Mesodermal cell (in vitro differentiated cells): ENCODE measurements at regions not wholly inside any gene's neighbourhood (a gene's known extent, or its start where the extent isn't known, plus 50 kb on each side); places are given as distances from the start of the nearest gene placed in this dataset.

Experiments
- H3K27ac ChIP-seq: 2 replicates; pipeline ENCODE4 v1.7.0; 2013; ENCODE audit warnings: mild to moderate bottlenecking, low read depth, low read length, moderate library complexity; ENCODE audit not compliant: severe bottlenecking
- H3K36me3 ChIP-seq: 2 replicates; pipeline ENCODE4 v1.7.1; 2013; ENCODE audit warnings: mild to moderate bottlenecking, low read length, moderate library complexity; ENCODE audit not compliant: control insufficient read depth, insufficient read depth
- H3K4me1 ChIP-seq: one replicate; pipeline ENCODE4 v1.7.1; 2013; ENCODE audit warnings: mild to moderate bottlenecking, low read length; ENCODE audit not compliant: insufficient read depth, control insufficient read depth, poor library complexity, severe bottlenecking
- H3K4me3 ChIP-seq: 2 replicates; pipeline ENCODE4 v1.7.0; 2013; ENCODE audit warnings: low read length, control low read depth, mild to moderate bottlenecking; ENCODE audit not compliant: insufficient read depth, poor library complexity, severe bottlenecking; ENCODE audit errors: extremely low read depth
- H3K9me3 ChIP-seq: 2 replicates; pipeline ENCODE4 v1.7.1; 2013; ENCODE audit warnings: mild to moderate bottlenecking, low read length, moderate library complexity; ENCODE audit not compliant: control insufficient read depth
- WGBS, 2 experiments: methylation state at CpG; one replicate each; pipeline ENCODE4 v1.1.5; 2013; ENCODE audit warnings: missing lambda C conversion rate in 2 of 2; ENCODE audit not compliant: insufficient coverage in 2 of 2; 5-methylcytosine and 5-hydroxymethylcytosine counted together

DNA sequence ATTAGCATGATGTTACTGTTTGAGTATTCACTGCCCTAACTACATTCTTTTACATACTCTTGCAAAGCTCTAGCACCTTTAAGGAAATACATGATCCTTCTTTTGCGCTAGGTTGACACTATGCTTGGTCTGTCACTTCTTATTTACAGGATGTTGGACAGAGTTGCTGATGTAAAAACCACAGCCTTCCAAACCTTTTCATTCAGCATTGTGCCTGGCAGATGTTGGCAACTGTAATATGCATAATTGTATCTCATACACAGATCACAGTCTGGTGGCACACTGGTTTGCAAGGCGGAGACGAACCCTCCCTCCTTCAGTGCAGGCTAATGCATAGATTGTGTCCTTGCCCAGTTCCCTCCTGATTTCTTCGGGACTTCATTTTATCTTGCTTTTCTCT, 224.1 kb downstream of the SNX19 start:
- Histone ChIP-seq H3K36me3 (no peaks in the 10 kb centered on the region), H3K4me1 (no peaks in the 10 kb centered on the region), H3K9me3 (no peaks in the 10 kb centered on the region), H3K27ac (no peak overlapping the region), H3K4me3 (no peak overlapping the region)
- 90 to 97% methylated on average over 3 of the region's 4 CpGs for WGBS, 2 experiments

GRCh38 chr11:130693543-130693942, 222.7 kb downstream of the SNX19 start:
- H3K36me3 ChIP-seq, result no peaks in the 10 kb centered on the region
- 81 to 85% methylated on average over 3 to 5 of the region's 5 CpGs for WGBS, 2 experiments
- no peak overlapping the region for H3K27ac ChIP-seq
- H3K4me3 ChIP-seq, result no peak overlapping the region
- no peaks in the 10 kb centered on the region for H3K9me3 ChIP-seq
- H3K4me1 ChIP-seq, result no peaks in the 10 kb centered on the region

GRCh38 chr11:130694488-130695045, 221.7 kb downstream of the SNX19 start:
- no peaks in the 10 kb centered on the region for H3K9me3 ChIP-seq
- 80 to 84% methylated on average over 5 of the region's 5 CpGs for WGBS, 2 experiments
- no peak overlapping the region for H3K27ac ChIP-seq
- no peak overlapping the region for H3K4me3 ChIP-seq
- H3K36me3 ChIP-seq, result no peaks in the 10 kb centered on the region
- no peaks in the 10 kb centered on the region for H3K4me1 ChIP-seq

DNA sequence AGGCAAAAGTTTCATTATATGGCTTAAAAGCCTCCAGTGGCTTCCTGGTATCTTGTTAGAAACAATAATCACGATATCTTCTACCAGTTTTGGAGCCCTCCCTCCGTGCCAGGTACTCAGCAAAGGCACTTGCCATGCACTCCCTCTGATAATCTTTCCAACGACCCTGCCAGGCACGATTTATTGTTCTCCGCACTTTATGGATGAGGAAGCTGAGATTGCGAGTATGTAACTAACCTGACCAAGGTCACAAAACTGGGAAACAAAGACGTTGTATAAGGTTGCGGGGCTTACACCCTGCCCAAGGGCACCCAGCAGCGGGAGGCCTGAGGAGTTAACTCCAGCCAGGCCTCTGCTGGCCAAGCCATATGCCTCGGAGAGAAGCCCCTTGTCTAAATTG, 218.1 kb downstream of the SNX19 start:
- Histone ChIP-seq H3K27ac (no peak overlapping the region), H3K36me3 (no peaks in the 10 kb centered on the region), H3K4me3 (no peak overlapping the region), H3K9me3 (no peaks in the 10 kb centered on the region), H3K4me1 (no peaks in the 10 kb centered on the region)
- 90 to 93% methylated on average over 10 of the region's 10 CpGs for WGBS, 2 experiments

- H3K4me3 ChIP-seq, result no peak overlapping the region
- no peaks in the 10 kb centered on the region for H3K4me1 ChIP-seq
- H3K36me3 ChIP-seq, result no peaks in the 10 kb centered on the region
- WGBS, 2 experiments, result 83 to 98% methylated on average over 5 to 6 of the region's 7 CpGs
- H3K9me3 ChIP-seq, result no peaks in the 10 kb centered on the region
- H3K27ac ChIP-seq, result no peak overlapping the region
These were observed 216.7 kb downstream of the SNX19 start for GRCh38 chr11:130699561-130699960.

DNA sequence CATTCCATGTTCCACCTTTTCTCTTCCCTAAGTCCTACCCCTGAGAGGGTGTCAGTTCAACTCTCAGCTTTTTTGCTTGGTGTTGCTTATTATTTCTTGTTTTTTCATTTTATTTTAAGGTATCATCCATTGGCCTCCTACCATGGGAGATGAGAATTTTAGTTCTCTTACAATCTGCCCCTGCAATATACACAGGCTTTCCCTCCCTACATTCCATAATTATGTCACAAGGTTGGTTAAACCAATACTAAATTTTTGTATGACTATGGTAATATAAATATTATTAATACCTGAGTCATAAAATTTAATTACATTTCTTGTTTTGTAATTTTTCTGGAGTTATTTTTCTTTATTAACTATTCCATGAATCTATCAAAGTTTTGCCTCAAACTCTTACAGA, 216.2 kb downstream of the SNX19 start:
- Histone ChIP-seq H3K4me1 (no peaks in the 10 kb centered on the region), H3K9me3 (no peaks in the 10 kb centered on the region)

DNA sequence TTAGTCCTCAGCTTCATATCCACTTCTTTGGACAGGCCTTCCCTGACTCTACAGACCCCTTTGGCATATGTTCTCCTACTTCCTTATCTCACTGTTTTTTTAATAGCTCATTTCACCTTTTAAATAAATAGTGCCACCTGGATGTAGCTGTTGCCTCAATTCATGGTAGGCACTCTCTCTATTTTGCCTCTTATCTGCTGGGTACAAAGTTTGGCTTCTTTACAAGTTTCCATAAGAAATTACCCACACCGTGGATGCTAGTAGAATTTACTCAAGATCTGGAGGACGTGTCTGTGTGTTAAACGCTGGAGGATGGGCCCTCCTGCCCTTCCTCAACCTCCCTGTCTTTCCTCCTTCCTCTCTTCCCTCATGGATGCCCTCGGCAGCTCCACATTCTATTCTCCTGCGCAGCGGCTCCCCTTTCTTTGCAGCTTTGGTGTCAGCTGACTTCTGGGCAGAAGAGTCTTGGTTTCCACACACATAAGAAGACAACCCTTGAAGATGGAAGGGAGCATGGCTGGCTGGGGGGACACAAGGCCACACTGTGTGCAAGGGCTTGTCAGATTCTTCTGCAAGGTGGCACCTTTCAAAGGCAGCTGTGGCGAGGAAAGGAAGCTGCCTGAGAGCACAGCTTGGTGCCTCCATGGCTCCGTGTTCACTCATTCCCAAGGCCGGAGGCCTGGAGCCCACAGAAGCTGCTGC, 212.6 kb downstream of the SNX19 start:
- Histone ChIP-seq H3K4me1 (no peaks in the 10 kb centered on the region), H3K9me3 (peaks cover 3% of the 10 kb centered on the region), H3K27ac (no peak overlapping the region), H3K36me3 (no peaks in the 10 kb centered on the region), H3K4me3 (no peak overlapping the region)
- 91 to 93% methylated on average over 6 to 9 of the region's 9 CpGs for WGBS, 2 experiments

More for the DNA sequence above, 216.2 kb downstream of the SNX19 start:
- Histone ChIP-seq H3K27ac (no peak overlapping the region), H3K36me3 (no peaks in the 10 kb centered on the region), H3K4me3 (no peak overlapping the region)

- H3K4me3 ChIP-seq, result no peak overlapping the region
- whole genome bisulfite sequencing, 2 experiments, result 84 to 88% methylated on average over 5 of the region's 5 CpGs
- H3K27ac ChIP-seq, result no peak overlapping the region
- peaks cover 3% of the 10 kb centered on the region for H3K9me3 ChIP-seq
- H3K36me3 ChIP-seq, result no peaks in the 10 kb centered on the region
- H3K4me1 ChIP-seq, result no peaks in the 10 kb centered on the region
These were observed 210.4 kb downstream of the SNX19 start for GRCh38 chr11:130705670-130706421.

DNA sequence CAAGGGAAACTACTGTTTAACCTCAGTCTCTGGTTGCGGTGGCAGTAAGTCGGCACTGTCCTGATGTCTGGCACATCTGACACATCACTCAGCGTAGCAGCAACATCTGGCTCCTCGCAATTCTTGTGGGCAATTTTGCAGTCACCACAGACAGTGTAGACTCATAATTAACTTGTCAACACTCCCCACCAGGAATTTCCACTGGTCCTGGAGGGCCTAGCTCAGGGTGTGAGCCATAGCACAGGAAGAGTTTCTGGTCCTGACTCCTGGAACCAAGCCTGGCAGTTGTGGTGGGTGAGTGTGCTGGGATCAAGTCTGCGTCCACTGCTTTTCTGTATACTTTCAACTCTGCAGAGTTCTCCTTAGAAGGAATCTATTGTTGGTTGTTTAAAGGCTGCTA, 209.7 kb downstream of the SNX19 start:
- Histone ChIP-seq H3K27ac (no peak overlapping the region), H3K4me1 (no peaks in the 10 kb centered on the region), H3K4me3 (no peak overlapping the region), H3K9me3 (peaks cover 3% of the 10 kb centered on the region), H3K36me3 (no peaks in the 10 kb centered on the region)
- 83 to 93% methylated on average over 3 to 4 of the region's 5 CpGs for WGBS, 2 experiments

DNA sequence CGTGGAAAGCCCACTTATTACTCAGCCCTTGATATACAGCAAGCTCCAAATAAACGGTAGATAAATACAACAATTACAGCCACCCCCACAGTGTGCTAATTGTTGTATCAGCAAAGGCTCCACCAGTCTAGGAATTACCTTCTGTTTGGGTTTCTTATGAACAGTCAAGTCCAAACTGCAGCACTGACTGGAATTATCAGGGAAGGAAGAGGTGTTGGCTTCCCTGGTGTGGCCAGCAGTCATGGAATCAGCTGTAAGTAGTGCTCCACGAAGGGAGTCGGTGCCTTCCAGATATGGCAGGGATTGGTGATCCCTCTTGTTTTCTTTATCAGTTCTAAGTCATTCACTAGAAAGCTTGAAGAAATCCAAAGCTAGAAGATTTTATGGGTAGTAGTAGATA, 209.1 kb downstream of the SNX19 start:
- H3K4me1 ChIP-seq, result no peaks in the 10 kb centered on the region
- peaks cover 3% of the 10 kb centered on the region for H3K9me3 ChIP-seq
- 100% methylated on average over 1 to 2 of the region's 4 CpGs for WGBS, 2 experiments
- no peak overlapping the region for H3K27ac ChIP-seq
- no peak overlapping the region for H3K4me3 ChIP-seq
- no peaks in the 10 kb centered on the region for H3K36me3 ChIP-seq

- H3K4me1 ChIP-seq, result no peaks in the 10 kb centered on the region
- 74 to 100% methylated on average over 2 to 3 of the region's 5 CpGs for WGBS, 2 experiments
- no peak overlapping the region for H3K4me3 ChIP-seq
- H3K9me3 ChIP-seq, result peaks cover 3% of the 10 kb centered on the region
- no peaks in the 10 kb centered on the region for H3K36me3 ChIP-seq
- H3K27ac ChIP-seq, result no peak overlapping the region
These were observed 206.7 kb downstream of the SNX19 start for GRCh38 chr11:130709531-130709930.
